GM12878 (cell line): ENCODE measurements at regions not wholly inside any gene's neighbourhood (a gene's known extent, or its start where the extent isn't known, plus 50 kb on each side); places are given as distances from the start of the nearest gene placed in this dataset.

Experiments
- ATAC-seq: fragments of 200-7000 bp; cut with Tn5 transposase; 3 replicates; pipeline ENCODE4 v1.9.1; 2020; ENCODE audit warnings: mild to moderate bottlenecking, moderate library complexity
- BruUV-seq: library from RNA; stranded (reverse); fragments of 400-500 nt; replicated peaks from 2 replicates; lab custom pipeline; 2021; lab: Mats Ljungman, UMichigan
- CTCF ChIA-PET: fragments of 300-600 bp; sonication (Branson Sonifier 250); formaldehyde crosslinking; extraction: SDS; loops from one replicate; lab custom pipeline; 2021; ENCODE audit warnings: inconsistent platforms; lab: Yijun Ruan, JAX
- POLR2A ChIA-PET: fragments of 350-600 bp; formaldehyde crosslinking; extraction: SDS; loops from one replicate; lab custom pipeline; 2021; ENCODE audit warnings: inconsistent platforms; lab: Charles Lee
- RAD21 ChIA-PET: fragments of 300-600 bp; sonication (Branson Sonifier 250); formaldehyde crosslinking; loops from one replicate; lab custom pipeline; 2023; ENCODE audit warnings: antibody characterized with exemption; ENCODE audit not compliant: unreplicated experiment; lab: Charles Lee
- SMC1A ChIA-PET: fragments of 300-600 bp; sonication (Branson Sonifier 250); formaldehyde crosslinking; loops from one replicate; lab custom pipeline; 2023; ENCODE audit not compliant: unreplicated experiment, uncharacterized antibody; lab: Charles Lee
- DNase-seq: peaks from one replicate; pipeline ENCODE4 v3.0.0-alpha.2; 2011; ENCODE audit warnings: low read depth, low spot score
- FAIRE-seq: peaks from 3 replicates; lab custom pipeline; 2011; peaks lifted over from hg19 to GRCh38; lab: Jason Lieb, UNC
- H2AFZ ChIP-seq: 2 replicates; pipeline ENCODE4 v1.6.0; 2011; ENCODE audit warnings: low read depth, low read length, control low read depth; ENCODE audit not compliant: control insufficient read depth
- H3K27ac ChIP-seq: 2 replicates; pipeline ENCODE4 v1.5.1; 2011; ENCODE audit warnings: control low read depth; ENCODE audit not compliant: control insufficient read depth, insufficient read depth
- H3K27me3 ChIP-seq, 2 experiments: replicated peaks in 1 of 2; 2 replicates each; pipeline versions ENCODE4 v1.6.0 to v1.6.1; 2011; ENCODE audit warnings: low read length in 1 of 2; ENCODE audit not compliant: control insufficient read depth in 2 of 2, insufficient read depth in 2 of 2
- H3K36me3 ChIP-seq, 2 experiments: 2 replicates each; pipeline ENCODE4 v1.5.1; 2011; ENCODE audit warnings: low read length in 1 of 2; ENCODE audit not compliant: control insufficient read depth in 2 of 2, insufficient read depth in 2 of 2
- H3K4me1 ChIP-seq: 2 replicates; pipeline ENCODE4 v1.6.1; 2011; ENCODE audit warnings: mild to moderate bottlenecking, low read length, moderate library complexity, mixed read lengths; ENCODE audit not compliant: control insufficient read depth, insufficient read depth
- H3K4me2 ChIP-seq: 2 replicates; pipeline ENCODE4 v1.6.0; 2011; ENCODE audit warnings: control low read depth; ENCODE audit not compliant: control insufficient read depth, insufficient read depth
- H3K4me3 ChIP-seq: fragments of 200-600 bp; sonication (generic); 2 replicates; pipeline ENCODE4 v1.5.1; 2016
- H3K79me2 ChIP-seq: 2 replicates; pipeline ENCODE4 v1.6.0; 2011; ENCODE audit warnings: low read length; ENCODE audit not compliant: control insufficient read depth, insufficient read depth
- H3K9ac ChIP-seq: 2 replicates; pipeline ENCODE4 v1.8.0; 2011; ENCODE audit warnings: low read length, control low read depth, mixed read lengths; ENCODE audit not compliant: control insufficient read depth, insufficient read depth
- H3K9me3 ChIP-seq: replicated peaks from 3 replicates; pipeline ENCODE4 v1.5.1; 2011; ENCODE audit warnings: mild to moderate bottlenecking, low read length; ENCODE audit not compliant: control insufficient read depth, insufficient read depth
- H4K20me1 ChIP-seq: 2 replicates; pipeline ENCODE4 v1.6.0; 2011; ENCODE audit not compliant: control insufficient read depth, insufficient read depth
- BRCA1 ChIP-seq: IDR thresholded peaks from 2 replicates; pipeline ENCODE4 v1.6.1; 2011; ENCODE audit warnings: low read depth, low read length, improper control_type of control experiment
- JUND ChIP-seq: IDR thresholded peaks from 2 replicates; pipeline ENCODE4 v1.6.1; 2012; ENCODE audit warnings: low read depth, mild to moderate bottlenecking, low read length, improper control_type of control experiment, moderate library complexity
- MAX ChIP-seq: IDR thresholded peaks from 2 replicates; pipeline ENCODE4 v1.6.1; 2012; ENCODE audit warnings: low read depth, low read length, improper control_type of control experiment
- MXI1 ChIP-seq: fragments of 150-350 bp; IDR thresholded peaks from 2 replicates; pipeline ENCODE4 v1.6.1; 2011; ENCODE audit warnings: low read depth, mild to moderate bottlenecking, inconsistent platforms, low read length, improper control_type of control experiment
- MYB ChIP-seq: fragments of 150-350 bp; IDR thresholded peaks from 2 replicates; pipeline ENCODE4 v1.6.1; 2014; ENCODE audit warnings: mild to moderate bottlenecking, low read depth, low read length, borderline replicate concordance
- NBN ChIP-seq: fragments of 450-650 bp; IDR thresholded peaks from 2 replicates; pipeline ENCODE4 v1.6.1; 2016
- NKRF ChIP-seq: fragments of 450-650 bp; conservative IDR thresholded peaks from 2 replicates; pipeline ENCODE4 v1.6.1; 2017; ENCODE audit warnings: mild to moderate bottlenecking, moderate library complexity
- NR2C1 ChIP-seq: fragments of 450-650 bp; IDR thresholded peaks from 2 replicates; pipeline ENCODE4 v1.6.1; 2017; ENCODE audit warnings: antibody characterized with exemption, mild to moderate bottlenecking, moderate library complexity
- NRF1 ChIP-seq: conservative IDR thresholded peaks from 2 replicates; pipeline ENCODE4 v1.6.1; 2011; ENCODE audit warnings: mild to moderate bottlenecking, low read depth, low read length, improper control_type of control experiment
- PBX3 ChIP-seq: IDR thresholded peaks from 2 replicates; pipeline ENCODE4 v1.6.1; 2011; ENCODE audit warnings: mild to moderate bottlenecking, low read depth, low read length, moderate library complexity; ENCODE audit not compliant: insufficient replicate concordance
- RFX5 ChIP-seq: IDR thresholded peaks from 2 replicates; pipeline ENCODE4 v1.6.1; 2011; ENCODE audit warnings: low read depth, low read length, improper control_type of control experiment
- USF2 ChIP-seq: IDR thresholded peaks from 2 replicates; pipeline ENCODE4 v1.6.1; 2011; ENCODE audit warnings: low read depth, low read length, improper control_type of control experiment, borderline replicate concordance
- WRNIP1 ChIP-seq: IDR thresholded peaks from 2 replicates; pipeline ENCODE4 v1.6.1; 2011; ENCODE audit warnings: low read depth, low read length, improper control_type of control experiment, borderline replicate concordance
- ZBTB4 ChIP-seq: fragments of 450-650 bp; formaldehyde crosslinking; IDR thresholded peaks from 2 replicates; pipeline ENCODE4 v1.4.0; 2022; ENCODE audit warnings: mild to moderate bottlenecking, moderate library complexity
- ZNF274 ChIP-seq: IDR thresholded peaks from one replicate; pipeline ENCODE4 v1.8.0; 2011; ENCODE audit not compliant: insufficient read length, insufficient read depth
- WGBS: methylation state at CpG from one replicate; pipeline ENCODE4 v1.1.6; 2016; ENCODE audit warnings: low lambda C conversion rate; ENCODE audit not compliant: insufficient replicate concordance, insufficient coverage; ENCODE audit errors: missing lambda C conversion rate; 5-methylcytosine and 5-hydroxymethylcytosine counted together
- in situ Hi-C: fragments of 300-500 bp; cut with MboI; formaldehyde crosslinking; loops from 9 replicates; pipeline ENCODE4 v1.14.3; 2018; ENCODE audit warnings: mixed read lengths
- intact Hi-C: fragments of 100-400 bp; cut with micrococcal nuclease; formaldehyde crosslinking; loops from one replicate; pipeline ENCODE4 v1.14.2; 2022; ENCODE audit not compliant: unreplicated experiment

GRCh38 chr15:24784506-24784905, 108.9 kb downstream of the NPAP1 start:
- H2AFZ ChIP-seq = no peak overlapping the region
- H3K4me1 ChIP-seq = no peaks in the 10 kb centered on the region
- FAIRE-seq (no peak), DNase-seq (no peak), ATAC-seq (no peak)
- BruUV-seq = no TSS peak
- TF ChIP-seq BRCA1 = no peak
- no peak for TF ChIP-seq NBN
- TF ChIP-seq PBX3 = no peak
- TF ChIP-seq ZNF274 = no peak
- no peak for TF ChIP-seq WRNIP1
- TF ChIP-seq ZBTB4 (CRISPR knock-in tag) = no peak
- TF ChIP-seq NKRF = no peak
- no peak for TF ChIP-seq MXI1
- no peak for TF ChIP-seq NR2C1
- no peak for TF ChIP-seq RFX5
- TF ChIP-seq MAX = no peak
- no peak for TF ChIP-seq MYB
- TF ChIP-seq JUND = no peak
- TF ChIP-seq NRF1 = no peak
- TF ChIP-seq USF2 = no peak
- no peak overlapping the region for H3K4me2 ChIP-seq
- H3K27ac ChIP-seq = no peak overlapping the region
- 5% methylated on average over 4 of the region's 4 CpGs for WGBS
- in situ Hi-C loops (no loop called here), intact Hi-C loops (no loop called here)
- POLR2A ChIA-PET = no interaction called here
- no peaks in the 10 kb centered on the region; the same call in 2 of the 3 replicates for H3K9me3 ChIP-seq
- H3K4me3 ChIP-seq = no peak overlapping the region
- no peak overlapping the region for H3K9ac ChIP-seq
- RAD21 ChIA-PET = no interaction called here
- CTCF ChIA-PET = no interaction called here
- SMC1A ChIA-PET = no interaction called here
- no peaks in the 10 kb centered on the region for H4K20me1 ChIP-seq
- H3K36me3 ChIP-seq = no peaks in the 10 kb centered on the region
- no peaks in the 10 kb centered on the region for H3K27me3 ChIP-seq
- H3K79me2 ChIP-seq = no peaks in the 10 kb centered on the region
